K562 (cell line): ENCODE measurements at regions not wholly inside any gene's neighbourhood (a gene's known extent, or its start where the extent isn't known, plus 50 kb on each side); places are given as distances from the start of the nearest gene placed in this dataset.

Experiments
- ARID2 ChIP-seq: fragments of 450-650 bp; IDR thresholded peaks from 2 replicates; pipeline ENCODE4 v1.6.1; 2017; ENCODE audit warnings: antibody characterized with exemption, mild to moderate bottlenecking
- ATF3 ChIP-seq, 2 experiments: fragments of 450-650 bp in 1 of 2; sonication (generic) in 1 of 2; formaldehyde crosslinking in 1 of 2; IDR thresholded peaks in 1 of 2; conservative IDR thresholded peaks in 1 of 2; 2 replicates each; pipeline versions ENCODE4 v1.6.1 to v1.8.1; 2016 to 2023; ENCODE audit warnings: mild to moderate bottlenecking in 2 of 2, moderate library complexity in 2 of 2, inconsistent platforms in 1 of 2, missing genetic modification reagents in 1 of 2
- CTCF ChIP-seq, 3 experiments: IDR thresholded peaks in 2 of 3; conservative IDR thresholded peaks in 1 of 3; 2 replicates each; pipeline ENCODE4 v1.5.1; 2011 to 2012; ENCODE audit warnings: low read length in 3 of 3, mild to moderate bottlenecking in 3 of 3, control low read depth in 2 of 3, improper control_type of control experiment in 1 of 3, inconsistent platforms in 1 of 3, low read depth in 1 of 3, mixed read lengths in 1 of 3, moderate library complexity in 1 of 3; ENCODE audit not compliant: insufficient read depth in 2 of 3
- DNMT1 ChIP-seq: fragments of 450-650 bp; IDR thresholded peaks from 2 replicates; pipeline ENCODE4 v1.6.1; 2016; ENCODE audit warnings: antibody characterized with exemption, mild to moderate bottlenecking
- DPF2 ChIP-seq: fragments of 450-650 bp; IDR thresholded peaks from 2 replicates; pipeline ENCODE4 v1.6.1; 2016
- FOXK1 ChIP-seq: sonication (generic); formaldehyde crosslinking; IDR thresholded peaks from 2 replicates; pipeline ENCODE4 v1.8.0; 2022; ENCODE audit warnings: missing genetic modification reagents, mild to moderate bottlenecking, borderline replicate concordance
- ZFX ChIP-seq: sonication (generic); formaldehyde crosslinking; IDR thresholded peaks from 2 replicates; pipeline ENCODE4 v1.8.0; 2022; ENCODE audit warnings: mild to moderate bottlenecking, missing genetic modification reagents, moderate library complexity
- ZNF407 ChIP-seq: fragments of 450-650 bp; IDR thresholded peaks from 2 replicates; pipeline ENCODE4 v1.6.1; 2016; ENCODE audit warnings: low read depth

- TF ChIP-seq FOXK1 (CRISPR knock-in tag), result no peak
- TF ChIP-seq ZFX, result no peak
- no peak for TF ChIP-seq DPF2
- no peak for TF ChIP-seq CTCF (IDR thresholded peaks at IDR 0.05 in 2 of 3, conservative IDR thresholded peaks at IDR 0.05 in 1 of 3; ENCODE audit: insufficient read depth in 2 of 3, low read depth in 1 of 3, low read length in 3 of 3)
- no peak for TF ChIP-seq ARID2
- no peak for TF ChIP-seq ZNF407
- TF ChIP-seq ATF3 (IDR thresholded peaks at IDR 0.05), result no peak
- no peak for TF ChIP-seq ATF3 (CRISPR knock-in tag; conservative IDR thresholded peaks at IDR 0.05)
- TF ChIP-seq DNMT1, result no peak
These were observed 193.9 kb downstream of the MED10 start for GRCh38 chr5:6184481-6184880.
